HG03095 (cell line): ENCODE measurements at regions not wholly inside any gene's neighbourhood (a gene's known extent, or its start where the extent isn't known, plus 50 kb on each side); places are given as distances from the start of the nearest gene placed in this dataset.

Experiments used
- ATAC-seq: cut with Tn5 transposase; IDR thresholded peaks from one replicate; pipeline ENCODE4 v1.9.1; 2021; ENCODE audit warnings: moderate library complexity; ENCODE audit not compliant: unreplicated experiment

GRCh38 chr11:128407962-128408361 is 179.4 kb downstream of the ETS1 start:
- no peak for ATAC-seq

DNA sequence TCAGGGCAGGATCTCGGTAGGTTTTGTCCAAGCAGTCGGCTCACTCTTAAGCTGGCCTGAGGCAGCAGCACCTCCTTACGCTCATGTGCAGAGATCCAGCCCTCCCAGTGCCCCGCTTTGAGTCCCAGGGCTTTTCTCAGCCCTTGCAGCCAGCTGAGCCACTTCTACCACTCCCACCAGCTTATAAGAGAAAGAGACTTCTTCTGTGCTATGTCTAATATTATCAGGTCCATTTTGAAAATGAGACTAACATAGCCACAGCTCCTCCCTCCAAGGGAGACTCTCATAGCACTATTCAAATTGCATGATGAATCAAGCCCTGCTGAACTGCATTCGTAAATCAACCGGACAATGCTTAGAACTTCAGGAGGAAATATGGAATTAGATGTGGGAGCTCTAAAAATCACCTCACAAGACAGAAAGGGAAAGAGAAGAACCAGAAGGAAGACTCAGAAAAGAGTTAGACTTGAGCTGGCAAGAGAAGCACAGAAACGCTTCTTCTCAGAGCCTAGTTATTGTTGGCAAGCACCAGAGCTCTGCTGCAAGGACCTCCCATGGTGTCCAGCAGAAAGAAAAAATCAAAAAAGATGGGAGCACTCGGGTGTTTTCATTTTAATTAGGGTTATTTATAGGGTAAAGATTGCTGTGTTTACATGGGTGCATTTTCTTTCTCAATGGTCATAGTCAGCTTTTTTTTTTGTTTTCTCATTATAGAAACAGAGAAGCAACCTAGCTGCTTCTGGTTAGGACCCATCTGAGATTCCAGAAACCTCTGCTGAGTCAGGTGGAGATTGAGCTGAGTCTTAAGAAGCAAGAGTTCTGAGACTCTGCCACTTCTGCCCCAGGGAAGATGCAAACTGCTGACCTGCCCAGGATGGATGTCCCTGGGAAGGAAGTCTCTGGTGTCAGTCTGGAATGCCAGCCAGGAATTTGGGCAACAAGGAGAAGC is 181.4 kb downstream of the ETS1 start:
- ATAC-seq = peak; percentile 61

GRCh38 chr11:128405112-128405511 is 182.2 kb downstream of the ETS1 start:
- no peak for ATAC-seq

DNA sequence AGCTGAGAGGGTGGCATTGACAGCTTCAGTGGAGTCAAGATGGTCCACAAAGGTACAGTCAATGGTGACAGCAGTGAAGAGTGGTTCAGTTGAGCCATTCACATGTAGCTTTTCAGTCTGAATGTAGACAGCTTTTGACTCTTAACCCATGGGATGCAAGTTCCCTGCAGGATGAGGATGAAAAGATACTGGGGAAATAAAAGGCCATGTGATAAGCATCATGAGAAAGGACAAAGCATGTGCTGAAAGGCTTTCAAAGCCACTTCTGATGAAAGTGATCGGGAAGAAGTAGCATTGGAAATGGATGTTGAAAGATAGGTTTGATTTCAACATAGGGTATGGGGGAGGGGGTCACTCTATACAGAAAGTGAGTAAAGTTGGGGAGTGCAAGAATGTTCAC is 182.9 kb downstream of the ETS1 start:
- no peak for ATAC-seq

DNA sequence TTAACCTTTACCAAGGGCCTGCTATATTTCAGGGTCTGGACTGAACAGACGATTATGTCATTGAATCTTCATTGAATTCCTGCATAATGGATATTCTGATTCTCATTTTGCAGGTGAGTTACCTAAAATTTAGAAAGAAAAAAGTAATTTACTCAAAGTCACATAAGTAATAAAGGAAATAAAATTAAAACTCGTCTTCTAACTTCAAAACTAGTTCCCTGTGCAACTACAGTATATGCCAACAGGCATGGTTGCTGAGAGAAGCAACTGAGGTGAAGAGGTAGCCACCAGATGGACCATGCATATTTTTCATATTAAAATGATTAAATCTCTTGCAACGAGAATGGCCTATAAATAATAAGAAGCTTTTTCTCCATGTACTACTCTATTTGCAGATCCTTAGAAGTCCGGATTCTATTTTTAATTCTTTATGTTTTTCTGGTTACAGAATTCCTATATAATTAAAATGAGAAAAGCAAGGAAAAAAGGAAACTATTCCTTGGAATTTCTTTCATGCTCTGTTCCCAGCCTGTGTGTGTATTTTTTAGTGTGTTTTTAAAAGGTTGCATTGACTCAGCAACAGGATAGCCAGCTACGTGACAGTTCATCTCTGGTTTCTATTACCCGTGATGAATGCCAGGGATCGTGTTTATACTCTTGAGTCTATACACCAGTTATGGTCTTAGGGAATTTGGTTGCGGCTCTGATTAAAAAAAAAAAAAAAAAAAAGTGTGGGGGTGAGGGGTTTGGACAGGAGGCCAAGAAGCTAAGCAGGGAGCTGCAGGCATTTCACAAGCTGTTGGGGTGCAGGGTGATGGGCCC is 186.8 kb downstream of the ETS1 start:
- ATAC-seq = no peak

GRCh38 chr11:128399251-128400121 is 187.9 kb downstream of the ETS1 start:
- no peak for ATAC-seq

DNA sequence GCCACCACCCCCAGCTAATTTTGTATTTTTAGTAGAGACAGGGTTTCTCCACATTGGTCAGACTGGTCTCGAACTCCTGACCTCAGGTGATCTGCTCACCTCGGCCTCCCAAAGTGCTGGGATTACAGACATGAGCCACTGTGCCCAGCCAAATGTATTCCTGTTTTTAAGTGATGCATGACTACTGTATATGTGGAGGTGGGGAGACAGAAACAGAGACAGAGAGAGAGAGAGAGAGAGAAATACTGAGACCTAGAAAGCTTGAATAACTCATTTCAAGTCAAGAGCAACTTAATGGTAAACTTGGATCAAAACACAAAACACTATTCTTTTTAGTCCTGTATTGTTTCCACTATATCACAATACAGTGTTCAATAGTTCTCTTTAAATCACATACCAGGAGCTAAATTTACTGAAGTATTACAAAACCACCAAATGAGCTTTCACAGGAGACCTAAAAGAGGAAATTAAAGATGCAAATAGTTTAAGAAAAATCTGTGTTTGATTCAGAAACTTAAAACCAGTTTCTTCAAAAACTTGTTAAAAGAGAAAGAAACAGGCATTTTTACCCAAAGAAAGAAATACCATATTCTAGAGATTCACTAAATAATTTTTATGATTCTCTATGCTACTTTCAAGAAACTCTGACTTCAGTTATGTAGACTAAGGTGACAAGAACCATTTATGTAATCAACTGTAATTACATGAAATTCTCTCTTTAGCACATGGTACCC is 188.7 kb downstream of the ETS1 start:
- no peak for ATAC-seq

- ATAC-seq = no peak
Measured at GRCh38 chr11:128397362-128397761, 190.0 kb downstream of the ETS1 start.

- ATAC-seq = no peak
Measured at GRCh38 chr11:128394431-128395089, 192.8 kb downstream of the ETS1 start.

- no peak for ATAC-seq
Measured at GRCh38 chr11:128392259-128392658, 195.1 kb downstream of the ETS1 start.

GRCh38 chr11:128391811-128392210 is 195.5 kb downstream of the ETS1 start:
- ATAC-seq = no peak

DNA sequence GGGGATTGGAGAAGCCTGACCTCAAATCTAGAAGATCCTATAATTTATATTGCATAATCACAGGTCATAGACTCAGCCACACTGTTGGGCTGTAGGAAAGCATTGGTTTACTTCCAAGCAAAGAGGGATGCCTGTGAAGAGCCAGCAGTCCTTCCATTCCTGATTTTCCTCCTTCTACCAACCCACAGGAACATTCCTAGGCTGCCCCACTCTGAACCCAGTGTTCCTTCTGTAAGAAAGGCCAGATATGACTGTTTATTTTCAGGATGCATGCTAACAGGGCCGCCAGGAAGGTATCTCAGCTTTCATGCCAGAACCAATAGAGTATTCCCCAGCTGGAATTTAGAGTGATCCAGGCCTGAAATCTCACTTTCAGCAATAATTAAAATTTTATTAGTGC is 197.1 kb downstream of the ETS1 start:
- no peak for ATAC-seq

DNA sequence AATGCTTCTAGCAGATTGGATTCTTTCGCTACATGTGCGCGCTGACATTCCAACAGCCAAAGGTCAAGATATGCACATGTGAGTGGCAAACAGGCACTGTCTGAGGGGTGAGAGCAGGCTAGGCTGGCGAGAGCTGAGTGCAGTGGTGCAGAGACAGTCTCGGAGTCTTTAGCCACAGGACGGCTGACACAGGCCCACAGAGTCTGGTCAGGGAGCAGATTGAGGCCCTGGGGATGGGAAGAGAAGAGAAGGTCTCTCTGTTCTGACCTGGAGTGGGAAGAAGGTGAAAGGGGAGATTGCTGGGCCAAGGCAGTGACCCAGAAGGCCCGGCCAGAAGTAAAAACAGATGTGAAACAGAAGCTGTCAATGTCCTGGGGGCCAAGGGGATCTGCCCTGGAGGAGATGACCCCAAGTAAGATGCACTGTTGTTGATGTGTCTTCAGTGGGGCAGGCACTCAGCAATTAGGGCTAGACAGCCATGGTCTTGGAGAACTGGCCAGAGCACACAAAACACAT is 197.8 kb downstream of the ETS1 start:
- no peak for ATAC-seq

GRCh38 chr11:128388206-128388815 is 199.0 kb downstream of the ETS1 start:
- no peak for ATAC-seq

DNA sequence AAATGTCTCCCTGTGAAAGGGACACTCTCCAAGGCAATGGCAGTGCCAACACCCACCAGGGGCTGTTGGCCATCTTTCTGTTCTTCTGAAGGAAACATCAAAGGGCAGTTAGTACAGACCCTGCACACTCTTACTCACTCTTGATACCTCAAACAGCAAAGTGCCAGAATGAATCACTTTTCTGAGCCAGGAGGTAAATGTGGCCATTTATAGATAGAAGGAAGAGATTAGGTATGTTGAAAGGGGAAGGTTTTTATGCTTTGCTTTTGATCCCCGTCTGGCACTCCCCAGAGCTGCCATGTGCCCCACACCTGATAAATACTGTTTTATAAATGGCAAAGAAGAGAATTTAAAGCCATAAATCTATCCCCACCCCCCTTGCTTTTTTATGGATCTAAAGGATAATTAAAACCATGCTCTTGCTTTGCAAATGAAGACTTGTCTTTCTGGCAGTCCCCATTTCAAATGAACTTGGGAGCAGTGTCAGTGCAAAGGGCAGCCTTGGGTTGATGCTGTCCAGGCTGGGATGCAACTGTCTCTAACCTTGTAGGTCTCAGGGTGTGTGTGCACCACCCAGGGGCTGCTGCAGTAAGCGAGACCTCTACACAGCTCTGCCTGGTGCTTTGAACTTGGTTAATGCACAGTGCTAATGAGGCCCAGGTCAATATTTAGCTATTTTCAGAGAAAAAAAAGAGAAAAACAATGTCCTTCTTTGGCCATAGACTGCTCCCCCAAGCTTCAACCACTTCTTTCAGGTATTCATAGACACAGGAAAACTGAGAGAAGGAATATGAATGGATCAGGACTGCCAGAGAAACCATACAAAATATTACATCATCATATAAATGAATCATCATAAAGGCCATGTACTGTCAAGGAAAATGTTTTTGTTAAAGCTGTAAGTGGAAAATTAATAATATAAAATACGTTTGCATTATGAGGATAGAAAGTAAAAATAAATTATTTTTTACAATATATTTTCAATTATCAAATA is 207.5 kb downstream of the ETS1 start:
- ATAC-seq = no peak

- ATAC-seq = no peak
Measured at GRCh38 chr11:128375961-128376360, 211.4 kb downstream of the ETS1 start.

DNA sequence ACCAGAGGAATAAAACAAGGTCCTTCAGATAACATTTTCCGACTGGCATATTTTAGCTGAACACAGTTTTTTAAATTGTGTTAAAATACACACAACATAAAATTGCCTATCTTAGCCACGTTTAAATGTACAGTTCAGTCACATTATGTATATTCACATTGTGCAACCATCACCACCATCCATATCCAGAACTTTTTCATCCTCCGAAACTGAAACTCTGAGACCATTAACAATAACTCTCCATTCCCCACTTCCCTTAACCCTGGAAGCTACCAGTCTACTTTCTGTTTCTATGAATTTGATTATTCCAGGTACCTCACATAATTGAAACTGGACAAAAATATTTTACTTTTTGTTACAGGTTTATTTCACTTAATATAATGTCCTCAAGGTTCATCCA is 213.3 kb downstream of the ETS1 start:
- ATAC-seq = no peak

DNA sequence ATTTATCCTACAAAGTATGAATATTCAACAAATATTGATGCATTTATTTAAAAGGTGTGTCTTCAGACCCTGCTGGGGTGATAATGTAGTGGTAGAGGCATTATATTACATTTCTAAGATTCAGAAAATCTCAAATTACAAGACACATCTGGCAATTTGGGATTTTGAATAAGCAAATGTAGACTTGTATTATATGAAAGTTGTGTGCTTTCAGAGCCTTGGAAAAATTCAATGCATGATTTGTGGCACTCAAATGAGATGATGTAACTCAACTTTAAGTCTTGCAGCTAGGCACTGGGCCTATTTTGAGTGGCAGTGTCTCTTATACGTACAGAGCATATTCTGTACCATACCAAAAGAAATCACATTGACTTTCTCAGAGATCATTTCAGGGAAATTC is 214.4 kb downstream of the ETS1 start:
- no peak for ATAC-seq
